CD4-positive, alpha-beta T cell (primary cell): ENCODE measurements at regions not wholly inside any gene's neighbourhood (a gene's known extent, or its start where the extent isn't known, plus 50 kb on each side); places are given as distances from the start of the nearest gene placed in this dataset.

ENCODE experiments used
- ATAC-seq: fragments of 200-7000 bp; cut with Tn5 transposase; one replicate; pipeline ENCODE4 v1.10.0; 2022; ENCODE audit warnings: mild to moderate bottlenecking; ENCODE audit not compliant: poor library complexity
- CTCF ChIA-PET: fragments of 350-600 bp; sonication (Branson Sonifier 250); formaldehyde crosslinking; loops from one replicate; lab custom pipeline; 2021; ENCODE audit warnings: antibody characterized with exemption, inconsistent platforms; lab: Charles Lee
- POLR2A ChIA-PET: fragments of 350-600 bp; sonication (Branson Sonifier 250); formaldehyde crosslinking; loops from one replicate; lab custom pipeline; 2021; ENCODE audit warnings: antibody characterized with exemption, inconsistent platforms; lab: Charles Lee
- DNase-seq, 14 experiments: peaks; one replicate each; pipeline ENCODE4 v3.0.0-alpha.2; 2013 to 2020; ENCODE audit warnings: mixed read lengths in 2 of 14
- H3K27ac ChIP-seq, 2 donors: one replicate each; pipeline versions ENCODE4 v1.5.1 to v1.7.0; 2013; ENCODE audit warnings: low read length in 2 of 2, low read depth in 1 of 2, mild to moderate bottlenecking in 1 of 2
- H3K27me3 ChIP-seq, 2 experiments: 1 replicate in 1 of 2; 2 replicates in 1 of 2; pipeline versions ENCODE4 v1.6.1 to v1.7.0; 2013; ENCODE audit warnings: low read length in 2 of 2, control low read depth in 1 of 2, mild to moderate bottlenecking in 1 of 2, moderate library complexity in 1 of 2; ENCODE audit not compliant: insufficient read depth in 2 of 2, control insufficient read depth in 1 of 2
- H3K36me3 ChIP-seq: one replicate; pipeline ENCODE4 v1.6.1; 2013; ENCODE audit warnings: low read length, control low read depth; ENCODE audit not compliant: insufficient read depth
- H3K4me1 ChIP-seq: one replicate; pipeline ENCODE4 v1.6.1; 2013; ENCODE audit warnings: low read length, control low read depth; ENCODE audit not compliant: insufficient read depth
- H3K4me3 ChIP-seq: one replicate; pipeline ENCODE4 v1.5.1; 2013; ENCODE audit warnings: mild to moderate bottlenecking, low read length, moderate library complexity
- H3K9me3 ChIP-seq, 2 experiments: 1 replicate in 1 of 2; 2 replicates in 1 of 2; pipeline versions ENCODE4 v1.6.1 to v1.7.0; 2013; ENCODE audit warnings: low read length in 2 of 2, mild to moderate bottlenecking in 2 of 2, control low read depth in 1 of 2, moderate library complexity in 1 of 2; ENCODE audit not compliant: control insufficient read depth in 1 of 2, insufficient read depth in 1 of 2
- H3K27ac Mint-ChIP-seq: one replicate; pipeline ENCODE4 v1.8.0; 2020; ENCODE audit warnings: mixed read lengths
- H3K27me3 Mint-ChIP-seq: one replicate; pipeline ENCODE4 v1.8.0; 2021; ENCODE audit warnings: mixed read lengths
- H3K36me3 Mint-ChIP-seq: one replicate; pipeline ENCODE4 v1.8.0; 2021; ENCODE audit warnings: low read depth, mixed read lengths
- H3K4me1 Mint-ChIP-seq: one replicate; pipeline ENCODE4 v1.8.0; 2021; ENCODE audit warnings: low read depth, mixed read lengths
- H3K4me3 Mint-ChIP-seq: one replicate; pipeline ENCODE4 v1.8.0; 2020; ENCODE audit warnings: mild to moderate bottlenecking, mixed read lengths
- H3K9me3 Mint-ChIP-seq: one replicate; pipeline ENCODE4 v1.8.0; 2020; ENCODE audit warnings: mixed read lengths
- CTCF ChIP-seq: fragments of 200-600 bp; IDR thresholded peaks from one replicate; pipeline ENCODE4 v1.8.0; 2022; ENCODE audit warnings: antibody characterized with exemption, mild to moderate bottlenecking
- intact Hi-C, 2 experiments: fragments of 100-400 bp; cut with DNase I in 1 of 2; cut with micrococcal nuclease in 1 of 2; formaldehyde crosslinking; loops; one replicate each; pipeline versions ENCODE4 v1.15.1 to v1.9.0; 2023 to 2025; cut with DNase I, micrococcal nuclease

- ChIA-PET POLR2A (no interaction called here), CTCF (interaction anchor here (1.5 kb wide), 1 partner anchor 16 kb away, joined by 4 read pairs; no protein-coding TSS in a partner anchor)
- Histone ChIP-seq H3K4me3 (no peak overlapping the region), H3K27ac (no peak overlapping the region), H3K4me1 (no peaks in the 10 kb centered on the region), H3K36me3 (no peaks in the 10 kb centered on the region), H3K9me3 (no peaks in the 10 kb centered on the region), H3K27me3 (no peaks in the 10 kb centered on the region)
- intact Hi-C loops: no loop called here
- Mint-ChIP-seq H3K27ac (no peak overlapping the region), H3K36me3 (no peaks in the 10 kb centered on the region), H3K4me3 (no peak overlapping the region), H3K9me3 (no peaks in the 10 kb centered on the region), H3K4me1 (peaks cover 20% of the 10 kb centered on the region), H3K27me3 (no peaks in the 10 kb centered on the region)
- no peak for TF ChIP-seq CTCF
- peak in 1 of 14 experiments; percentile 21 for DNase-seq
- no peak for ATAC-seq
These were observed 510.1 kb upstream of the CFAP20DC start for GRCh38 chr3:59559721-59560435.

GRCh38 chr3:59558906-59559720 lies 509.3 kb upstream of the CFAP20DC start:
- no peaks in the 10 kb centered on the region for H3K4me1 ChIP-seq
- no peak overlapping the region for H3K27ac ChIP-seq
- no peak for TF ChIP-seq CTCF
- ChIA-PET CTCF (interaction anchor here (1.5 kb wide), 1 partner anchor 17 kb away, joined by 4 read pairs; no protein-coding TSS in a partner anchor), POLR2A (interaction anchor here (1.1 kb wide), 1 partner anchor 10 kb away, joined by 3 read pairs; no protein-coding TSS in a partner anchor)
- no peaks in the 10 kb centered on the region for H3K27me3 ChIP-seq
- ATAC-seq: no peak
- no peak overlapping the region for H3K4me3 ChIP-seq
- no peak overlapping the region for H3K27ac Mint-ChIP-seq
- no peaks in the 10 kb centered on the region for H3K9me3 ChIP-seq
- H3K27me3 Mint-ChIP-seq: no peaks in the 10 kb centered on the region
- DNase-seq: no peak
- no peaks in the 10 kb centered on the region for H3K36me3 ChIP-seq
- no peak overlapping the region for H3K4me3 Mint-ChIP-seq
- no peaks in the 10 kb centered on the region for H3K9me3 Mint-ChIP-seq
- peaks cover 20% of the 10 kb centered on the region for H3K4me1 Mint-ChIP-seq
- intact Hi-C loops: no loop called here
- no peaks in the 10 kb centered on the region for H3K36me3 Mint-ChIP-seq

DNA sequence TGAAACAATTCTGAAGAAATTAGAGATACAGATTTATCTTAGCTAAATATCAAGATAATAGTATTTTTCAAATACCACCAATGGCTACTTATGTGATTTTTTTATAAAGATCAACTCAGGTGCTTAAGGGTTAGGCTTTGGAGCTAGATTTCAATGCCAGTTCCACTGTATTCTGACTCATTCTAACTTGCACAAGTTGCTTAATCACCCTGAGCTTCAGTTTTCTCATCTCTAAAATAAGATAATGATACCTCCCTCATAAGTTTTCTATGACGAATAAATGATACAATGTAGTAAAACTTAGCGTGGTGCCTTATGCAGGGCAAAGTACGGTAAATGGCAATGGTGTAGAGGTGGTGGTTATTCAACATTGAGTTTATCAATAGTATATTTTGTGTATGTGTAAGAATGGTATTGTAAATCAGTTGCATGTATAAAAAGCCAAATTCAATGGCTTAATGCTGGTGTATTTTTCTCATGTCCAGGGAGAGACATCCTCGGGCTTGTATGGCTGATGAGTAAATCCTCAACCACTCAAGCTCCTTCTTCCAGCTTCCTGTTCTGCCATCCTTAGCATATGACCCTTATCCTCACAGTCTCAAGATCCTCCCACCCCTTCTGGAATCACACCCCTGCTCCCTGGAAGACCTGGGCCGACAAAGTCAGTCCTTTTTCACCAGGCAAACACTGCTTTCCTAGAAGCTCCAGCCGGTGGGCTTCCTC lies 505.9 kb upstream of the CFAP20DC start:
- no peak overlapping the region for H3K4me3 ChIP-seq
- intact Hi-C loops: no loop called here
- POLR2A ChIA-PET: no interaction called here
- no peak for TF ChIP-seq CTCF
- H3K27me3 ChIP-seq: no peaks in the 10 kb centered on the region
- DNase-seq (no peak), ATAC-seq (no peak)
- H3K9me3 ChIP-seq: no peaks in the 10 kb centered on the region
- no peak overlapping the region for H3K4me3 Mint-ChIP-seq
- no peaks in the 10 kb centered on the region for H3K9me3 Mint-ChIP-seq
- no peaks in the 10 kb centered on the region for H3K27me3 Mint-ChIP-seq
- no peaks in the 10 kb centered on the region for H3K4me1 ChIP-seq
- no peaks in the 10 kb centered on the region for H3K36me3 Mint-ChIP-seq
- H3K27ac Mint-ChIP-seq: no peak overlapping the region
- H3K27ac ChIP-seq: no peak overlapping the region
- peaks cover 17% of the 10 kb centered on the region for H3K4me1 Mint-ChIP-seq
- CTCF ChIA-PET: no interaction called here
- H3K36me3 ChIP-seq: no peaks in the 10 kb centered on the region
